SK-N-SH (cell line): ENCODE measurements at regions not wholly inside any gene's neighbourhood (a gene's known extent, or its start where the extent isn't known, plus 50 kb on each side); places are given as distances from the start of the nearest gene placed in this dataset.

ENCODE experiments used
- EP300 ChIP-seq, 2 experiments: IDR thresholded peaks; 2 replicates each; pipeline versions ENCODE4 v1.4.0 to v1.6.1; 2012; ENCODE audit warnings: borderline replicate concordance in 1 of 2, low read depth in 1 of 2, low read length in 1 of 2
- EZH2phosphoT487 ChIP-seq: fragments of 200-600 bp; sonication (generic); IDR thresholded peaks from 2 replicates; pipeline ENCODE4 v1.6.1; 2017; ENCODE audit warnings: low read depth, mixed run types, mild to moderate bottlenecking, antibody characterized with exemption, moderate library complexity, borderline replicate concordance
- GABPA ChIP-seq: IDR thresholded peaks from 2 replicates; pipeline ENCODE4 v1.4.0; 2012; ENCODE audit warnings: low read depth, mild to moderate bottlenecking
- GATA2 ChIP-seq: sonication (generic); formaldehyde crosslinking; IDR thresholded peaks from 2 replicates; pipeline ENCODE4 v1.5.0; 2020; ENCODE audit warnings: mild to moderate bottlenecking, missing genetic modification reagents
- MXI1 ChIP-seq: IDR thresholded peaks from 2 replicates; pipeline ENCODE4 v1.6.1; 2012; ENCODE audit warnings: mild to moderate bottlenecking, low read depth, low read length, improper control_type of control experiment
- NFIC ChIP-seq: IDR thresholded peaks from 2 replicates; pipeline ENCODE4 v1.4.0; 2012; ENCODE audit warnings: borderline replicate concordance
- RAD21 ChIP-seq: IDR thresholded peaks from 2 replicates; pipeline ENCODE4 v1.6.1; 2012; ENCODE audit warnings: mild to moderate bottlenecking, low read length
- RCOR1 ChIP-seq: fragments of 150-350 bp; IDR thresholded peaks from 2 replicates; pipeline ENCODE4 v1.6.1; 2017; ENCODE audit warnings: antibody characterized with exemption, low read length
- TAF1 ChIP-seq: IDR thresholded peaks from 2 replicates; pipeline ENCODE4 v1.6.1; 2012; ENCODE audit warnings: low read depth, mild to moderate bottlenecking, low read length, moderate library complexity, borderline replicate concordance
- YY1 ChIP-seq: IDR thresholded peaks from 2 replicates; pipeline ENCODE4 v1.4.0; 2012; ENCODE audit warnings: low read depth, mild to moderate bottlenecking
- TF ChIP-seq, protein P1 (sequence below): fragments of 200-600 bp; sonication (generic); IDR thresholded peaks from 2 replicates; pipeline ENCODE4 v1.6.1; 2017; ENCODE audit warnings: antibody characterized with exemption, mild to moderate bottlenecking, moderate library complexity
- TF ChIP-seq, protein P2 (sequence below): IDR thresholded peaks from 2 replicates; pipeline ENCODE4 v1.4.0; 2012; ENCODE audit warnings: low read depth
- TF ChIP-seq, protein P3 (sequence below): IDR thresholded peaks from 2 replicates; pipeline ENCODE4 v1.4.0; 2012; ENCODE audit warnings: low read depth, borderline replicate concordance
- TF ChIP-seq, protein P4 (sequence below): IDR thresholded peaks from 2 replicates; pipeline ENCODE4; 2012

- no peak for TF ChIP-seq YY1
- TF ChIP-seq, protein P1, sequence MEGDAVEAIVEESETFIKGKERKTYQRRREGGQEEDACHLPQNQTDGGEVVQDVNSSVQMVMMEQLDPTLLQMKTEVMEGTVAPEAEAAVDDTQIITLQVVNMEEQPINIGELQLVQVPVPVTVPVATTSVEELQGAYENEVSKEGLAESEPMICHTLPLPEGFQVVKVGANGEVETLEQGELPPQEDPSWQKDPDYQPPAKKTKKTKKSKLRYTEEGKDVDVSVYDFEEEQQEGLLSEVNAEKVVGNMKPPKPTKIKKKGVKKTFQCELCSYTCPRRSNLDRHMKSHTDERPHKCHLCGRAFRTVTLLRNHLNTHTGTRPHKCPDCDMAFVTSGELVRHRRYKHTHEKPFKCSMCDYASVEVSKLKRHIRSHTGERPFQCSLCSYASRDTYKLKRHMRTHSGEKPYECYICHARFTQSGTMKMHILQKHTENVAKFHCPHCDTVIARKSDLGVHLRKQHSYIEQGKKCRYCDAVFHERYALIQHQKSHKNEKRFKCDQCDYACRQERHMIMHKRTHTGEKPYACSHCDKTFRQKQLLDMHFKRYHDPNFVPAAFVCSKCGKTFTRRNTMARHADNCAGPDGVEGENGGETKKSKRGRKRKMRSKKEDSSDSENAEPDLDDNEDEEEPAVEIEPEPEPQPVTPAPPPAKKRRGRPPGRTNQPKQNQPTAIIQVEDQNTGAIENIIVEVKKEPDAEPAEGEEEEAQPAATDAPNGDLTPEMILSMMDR: no peak
- no peak for TF ChIP-seq NFIC
- no peak for TF ChIP-seq RAD21
- TF ChIP-seq, protein P2, sequence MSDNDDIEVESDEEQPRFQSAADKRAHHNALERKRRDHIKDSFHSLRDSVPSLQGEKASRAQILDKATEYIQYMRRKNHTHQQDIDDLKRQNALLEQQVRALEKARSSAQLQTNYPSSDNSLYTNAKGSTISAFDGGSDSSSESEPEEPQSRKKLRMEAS: no peak
- no peak for TF ChIP-seq GATA2 (CRISPR knock-in tag)
- no peak for TF ChIP-seq TAF1
- no peak for TF ChIP-seq RCOR1
- TF ChIP-seq EZH2phosphoT487: no peak
- no peak for TF ChIP-seq MXI1
- TF ChIP-seq, protein P3, sequence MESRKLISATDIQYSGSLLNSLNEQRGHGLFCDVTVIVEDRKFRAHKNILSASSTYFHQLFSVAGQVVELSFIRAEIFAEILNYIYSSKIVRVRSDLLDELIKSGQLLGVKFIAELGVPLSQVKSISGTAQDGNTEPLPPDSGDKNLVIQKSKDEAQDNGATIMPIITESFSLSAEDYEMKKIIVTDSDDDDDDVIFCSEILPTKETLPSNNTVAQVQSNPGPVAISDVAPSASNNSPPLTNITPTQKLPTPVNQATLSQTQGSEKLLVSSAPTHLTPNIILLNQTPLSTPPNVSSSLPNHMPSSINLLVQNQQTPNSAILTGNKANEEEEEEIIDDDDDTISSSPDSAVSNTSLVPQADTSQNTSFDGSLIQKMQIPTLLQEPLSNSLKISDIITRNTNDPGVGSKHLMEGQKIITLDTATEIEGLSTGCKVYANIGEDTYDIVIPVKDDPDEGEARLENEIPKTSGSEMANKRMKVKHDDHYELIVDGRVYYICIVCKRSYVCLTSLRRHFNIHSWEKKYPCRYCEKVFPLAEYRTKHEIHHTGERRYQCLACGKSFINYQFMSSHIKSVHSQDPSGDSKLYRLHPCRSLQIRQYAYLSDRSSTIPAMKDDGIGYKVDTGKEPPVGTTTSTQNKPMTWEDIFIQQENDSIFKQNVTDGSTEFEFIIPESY: no peak
- TF ChIP-seq EP300 (IDR thresholded peaks at IDR 0.05; ENCODE audit: borderline replicate concordance in 1 of 2, low read depth in 1 of 2, low read length in 1 of 2): 0 out of 4 replicates have a peak, but pooled peaks of 1 of the 2 experiments have one; percentile 8
- TF ChIP-seq, protein P4, sequence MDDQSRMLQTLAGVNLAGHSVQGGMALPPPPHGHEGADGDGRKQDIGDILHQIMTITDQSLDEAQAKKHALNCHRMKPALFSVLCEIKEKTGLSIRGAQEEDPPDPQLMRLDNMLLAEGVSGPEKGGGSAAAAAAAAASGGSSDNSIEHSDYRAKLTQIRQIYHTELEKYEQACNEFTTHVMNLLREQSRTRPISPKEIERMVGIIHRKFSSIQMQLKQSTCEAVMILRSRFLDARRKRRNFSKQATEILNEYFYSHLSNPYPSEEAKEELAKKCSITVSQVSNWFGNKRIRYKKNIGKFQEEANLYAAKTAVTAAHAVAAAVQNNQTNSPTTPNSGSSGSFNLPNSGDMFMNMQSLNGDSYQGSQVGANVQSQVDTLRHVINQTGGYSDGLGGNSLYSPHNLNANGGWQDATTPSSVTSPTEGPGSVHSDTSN: peak; percentile 70
- no peak for TF ChIP-seq GABPA
Measured at GRCh38 chr9:81497091-81497490, 192.3 kb downstream of the TLE1 start.
